GM18502 (cell line): ENCODE measurements at regions not wholly inside any gene's neighbourhood (a gene's known extent, or its start where the extent isn't known, plus 50 kb on each side); places are given as distances from the start of the nearest gene placed in this dataset.
"Not testable (repeated sequence)": the region's sequence is repeated elsewhere in the genome, so short reads cannot be mapped to it uniquely, and the experiment has no call there.

Experiments used
- ATAC-seq: cut with Tn5 transposase; IDR thresholded peaks from one replicate; pipeline ENCODE4 v1.9.1; 2021; ENCODE audit warnings: mild to moderate bottlenecking; ENCODE audit not compliant: unreplicated experiment, poor library complexity

DNA sequence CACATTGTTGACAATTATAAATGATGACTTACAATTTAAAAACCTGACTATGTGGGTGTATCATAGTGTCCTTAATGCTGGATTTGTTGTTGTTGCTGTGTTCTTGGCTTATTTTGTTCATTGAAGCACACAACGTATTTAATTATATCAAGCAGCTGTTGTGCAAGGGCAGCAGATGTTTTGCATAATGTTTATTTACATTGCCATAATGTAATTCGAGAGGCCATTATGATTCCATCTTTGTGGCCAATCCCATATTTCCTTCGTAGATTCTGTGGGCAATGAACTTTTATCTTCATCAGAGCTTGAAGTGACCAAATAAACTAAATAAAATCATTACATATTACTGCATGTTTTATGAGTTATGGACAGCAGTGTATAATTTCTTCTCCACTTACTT, 422.6 kb upstream of the GALNTL6 start:
- no peak for ATAC-seq

DNA sequence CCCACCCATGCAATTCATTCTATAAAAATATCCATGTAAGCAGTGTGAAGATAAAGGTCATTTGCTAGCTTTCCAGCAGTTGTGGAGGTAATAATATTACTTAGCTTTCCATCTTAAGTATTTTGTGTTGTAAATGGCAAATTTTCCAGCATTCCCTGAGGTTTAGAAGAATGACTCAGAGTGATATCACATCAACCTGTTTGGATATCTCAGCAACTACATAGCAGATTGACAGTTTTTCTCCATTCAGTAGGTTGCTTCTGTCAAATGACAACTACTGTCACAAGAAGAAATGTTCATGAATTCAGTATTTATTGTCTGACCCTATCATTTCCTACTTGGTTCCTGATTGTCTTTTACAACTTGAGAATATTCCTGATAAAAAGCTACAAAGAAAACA, 434.9 kb upstream of the GALNTL6 start:
- ATAC-seq, result no peak

DNA sequence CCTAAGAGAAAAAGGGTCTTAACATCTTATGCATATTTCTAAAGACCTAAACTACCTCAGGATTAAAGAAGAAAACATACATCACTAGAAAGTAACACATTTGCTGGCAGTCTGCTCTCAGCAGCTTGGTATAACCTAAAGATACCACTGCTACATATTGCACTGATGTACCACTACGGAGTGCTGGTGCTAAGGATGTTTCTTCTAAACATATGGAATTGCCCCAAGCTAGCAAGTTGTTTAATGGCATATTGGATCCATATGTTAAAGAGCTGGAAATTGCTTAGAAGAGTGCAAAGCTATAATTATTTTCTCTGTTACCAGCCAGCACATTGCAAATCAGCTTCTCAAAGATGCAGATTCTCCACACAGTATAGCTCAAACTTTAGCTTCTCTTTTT, 436.5 kb upstream of the GALNTL6 start:
- no peak for ATAC-seq

DNA sequence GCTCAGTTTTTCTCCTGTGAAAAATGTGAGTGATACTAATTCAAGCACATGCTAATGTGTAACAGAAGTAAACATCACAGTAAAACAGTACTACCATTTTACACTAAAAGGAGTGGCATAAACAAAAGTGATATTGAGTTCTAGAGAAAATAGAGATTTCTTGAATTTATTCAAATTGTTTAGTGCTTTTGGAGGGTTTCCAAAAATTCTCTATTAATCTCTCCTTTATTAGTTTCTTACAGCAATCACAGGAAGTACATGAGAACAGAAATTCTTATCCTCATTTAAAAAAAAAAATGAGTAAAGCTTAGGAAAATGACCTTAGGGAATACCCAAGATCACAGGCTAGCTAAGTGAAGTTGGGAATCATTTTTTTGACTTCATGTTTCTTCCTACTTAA, 459.7 kb upstream of the GALNTL6 start:
- no peak for ATAC-seq

DNA sequence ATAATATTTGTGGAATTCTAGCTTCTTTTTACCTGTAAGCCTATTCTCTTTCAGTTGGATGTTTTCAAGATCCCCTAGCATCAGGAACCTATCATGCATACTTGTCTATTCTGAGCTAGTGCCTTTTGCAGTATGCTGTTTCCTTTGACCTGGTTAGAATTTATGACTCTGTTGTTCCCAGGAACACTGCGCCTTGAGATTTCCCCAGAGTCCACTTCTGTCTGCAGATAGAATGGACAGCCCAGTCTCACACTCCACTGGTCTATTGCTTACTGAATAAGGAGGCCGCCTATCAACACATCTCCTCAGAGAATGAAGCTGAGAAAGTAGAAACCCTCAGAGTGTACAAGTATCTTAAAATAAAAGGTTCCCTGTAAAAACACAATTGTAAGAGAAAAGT, 465.1 kb upstream of the GALNTL6 start:
- no peak for ATAC-seq

DNA sequence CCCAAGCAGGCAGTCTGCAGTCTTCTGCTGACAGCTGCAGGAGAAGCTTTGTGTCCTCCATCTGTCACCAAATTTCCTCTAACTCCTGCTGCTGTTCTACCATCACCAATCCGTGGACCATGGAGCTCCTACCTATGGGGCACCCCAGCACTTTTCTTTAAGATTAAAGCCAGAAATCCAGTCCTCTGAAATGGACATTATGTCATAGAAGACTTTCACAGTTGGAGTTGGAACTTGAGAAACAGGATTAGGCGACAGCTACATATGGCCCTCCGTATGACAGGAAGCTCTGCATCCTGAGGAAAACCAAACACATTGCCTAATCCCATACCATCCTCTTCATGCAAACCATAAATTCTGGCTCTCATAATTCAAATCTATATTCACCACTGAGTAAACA, 470.6 kb upstream of the GALNTL6 start:
- no peak for ATAC-seq

DNA sequence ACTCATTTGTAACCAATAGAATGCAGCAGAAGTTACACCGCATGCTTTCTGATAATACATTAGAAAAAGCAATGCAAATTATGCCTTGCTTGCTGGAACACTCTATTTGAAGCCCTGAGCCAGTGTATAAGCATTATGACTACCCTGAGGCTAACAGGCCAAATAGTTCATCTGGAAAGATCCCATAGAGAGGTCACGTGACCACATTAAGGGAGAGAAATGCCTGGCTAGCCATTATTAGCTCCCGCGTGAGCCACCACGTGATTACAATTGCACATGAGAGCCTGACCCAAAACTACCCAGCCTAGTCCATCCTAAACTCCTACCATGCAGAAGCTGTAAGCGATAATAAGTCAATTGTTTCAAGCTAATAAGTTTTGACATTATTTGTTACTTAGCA, 472.9 kb upstream of the GALNTL6 start:
- ATAC-seq, result no peak

DNA sequence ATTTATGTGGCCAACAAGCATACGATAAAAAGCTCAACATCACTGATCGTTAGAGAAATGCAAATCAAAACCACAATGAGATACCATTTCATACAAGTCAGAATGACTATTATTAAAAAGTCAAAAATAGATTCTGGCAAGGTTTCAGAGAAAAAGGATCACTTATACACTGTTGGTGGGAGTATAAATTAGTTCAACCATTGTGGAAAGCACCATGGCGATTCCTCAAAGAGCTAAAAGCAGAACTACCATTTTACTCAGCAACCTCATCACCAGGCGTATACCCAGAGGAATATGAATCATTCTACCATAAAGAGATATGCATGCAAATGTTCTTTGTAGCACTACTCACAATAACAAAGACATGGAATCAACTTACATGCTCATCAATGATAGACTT, 478.7 kb upstream of the GALNTL6 start:
- peak; percentile 92 for ATAC-seq

DNA sequence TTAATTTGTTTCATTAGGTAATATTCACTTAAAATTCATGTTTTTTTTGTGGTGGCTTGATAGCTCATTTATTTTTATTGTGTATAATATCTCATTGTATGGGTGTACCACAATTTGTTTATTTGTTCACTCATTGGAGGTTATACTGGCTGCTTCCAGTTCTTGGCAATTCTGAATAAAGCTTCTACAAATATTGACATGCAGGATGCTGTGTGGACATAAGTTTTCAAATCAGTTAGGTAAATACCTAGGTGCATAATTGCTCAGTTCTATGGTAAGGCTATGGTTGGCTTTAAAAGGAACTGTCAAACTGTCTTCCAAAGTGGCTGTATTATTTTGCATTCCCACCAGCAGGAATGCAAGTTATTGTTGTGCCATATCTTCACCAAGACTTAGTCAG, 504.5 kb upstream of the GALNTL6 start:
- ATAC-seq, result no peak

DNA sequence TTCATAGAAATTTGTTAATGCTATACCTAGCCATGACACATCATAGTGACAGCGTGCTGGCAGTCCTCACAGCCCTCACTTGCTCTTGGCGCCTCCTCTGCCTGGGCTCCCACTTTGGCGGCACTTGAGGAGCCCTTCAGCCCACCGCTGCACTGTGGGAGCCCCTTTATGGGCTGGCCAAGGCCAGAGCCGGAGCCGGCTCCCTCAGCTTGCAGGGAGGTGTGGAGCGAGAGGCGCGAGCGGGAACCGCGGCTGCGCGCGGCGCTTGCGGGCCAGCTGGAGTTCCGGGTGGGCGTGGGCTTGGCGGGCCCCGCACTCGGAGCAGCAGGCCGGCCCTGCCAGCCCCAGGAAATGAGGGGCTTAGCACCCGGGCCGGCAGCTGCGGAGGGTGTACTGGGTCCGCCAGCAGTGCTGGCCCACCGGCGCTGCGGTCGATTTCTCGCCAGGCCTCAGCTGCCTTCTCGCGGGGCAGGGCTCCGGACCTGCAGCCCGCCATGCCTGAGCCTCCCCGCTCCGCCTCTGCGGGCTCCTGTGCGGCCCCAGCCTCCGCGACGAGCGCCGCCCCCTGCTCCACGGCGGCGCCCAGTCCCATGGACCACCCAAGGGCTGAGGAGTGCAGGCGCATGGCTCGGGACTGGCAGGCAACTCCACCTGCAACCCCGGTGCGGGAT, 515.0 kb upstream of the GALNTL6 start:
- ATAC-seq, result not testable (repeated sequence)

DNA sequence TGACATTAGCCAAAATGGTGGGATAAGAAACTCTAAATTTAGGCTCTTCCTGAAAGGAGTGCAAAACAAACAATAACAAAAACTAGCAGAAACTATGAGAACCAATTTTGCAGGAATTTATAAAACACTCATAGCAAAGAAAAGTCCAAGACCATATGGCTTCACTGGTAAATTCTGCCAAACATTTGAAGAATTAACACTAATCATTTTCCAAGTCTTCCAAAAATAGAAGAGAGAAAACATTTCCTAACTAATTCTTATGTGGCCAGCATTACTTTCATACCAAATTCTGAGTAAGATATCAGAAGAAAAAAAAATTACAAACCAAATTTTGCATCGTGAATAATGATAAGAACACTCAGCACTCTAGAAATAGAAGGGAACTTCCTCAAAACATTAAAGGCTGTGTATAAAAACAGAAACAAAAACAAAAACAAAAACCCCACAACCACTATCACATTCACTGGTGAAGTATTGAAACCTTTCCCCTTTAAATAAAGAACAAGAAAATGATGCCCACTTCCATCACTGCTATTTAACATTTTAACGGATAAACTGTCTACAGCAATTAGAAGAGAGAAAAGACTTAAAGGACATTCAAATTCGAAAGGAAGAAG, 524.3 kb upstream of the GALNTL6 start:
- ATAC-seq, result peak; percentile 63

DNA sequence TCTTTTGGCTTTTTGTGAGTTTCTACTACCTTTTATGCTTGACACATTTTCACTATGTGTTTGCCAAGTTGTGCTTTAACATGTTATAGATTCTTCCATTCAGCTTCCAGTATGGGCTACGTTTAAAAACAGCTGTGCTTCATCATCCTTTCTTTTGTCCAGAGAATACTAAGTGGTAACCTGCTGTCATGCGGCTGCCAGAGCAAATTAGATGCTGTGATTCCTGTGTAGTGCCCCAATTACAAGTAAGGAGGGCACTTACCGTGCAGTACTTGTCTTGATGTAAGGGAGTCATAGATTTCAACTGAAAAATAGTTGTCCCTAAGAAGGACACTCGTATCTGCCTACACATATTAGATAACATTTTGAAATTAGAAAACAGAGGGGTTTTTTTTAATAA, 531.8 kb upstream of the GALNTL6 start:
- no peak for ATAC-seq

DNA sequence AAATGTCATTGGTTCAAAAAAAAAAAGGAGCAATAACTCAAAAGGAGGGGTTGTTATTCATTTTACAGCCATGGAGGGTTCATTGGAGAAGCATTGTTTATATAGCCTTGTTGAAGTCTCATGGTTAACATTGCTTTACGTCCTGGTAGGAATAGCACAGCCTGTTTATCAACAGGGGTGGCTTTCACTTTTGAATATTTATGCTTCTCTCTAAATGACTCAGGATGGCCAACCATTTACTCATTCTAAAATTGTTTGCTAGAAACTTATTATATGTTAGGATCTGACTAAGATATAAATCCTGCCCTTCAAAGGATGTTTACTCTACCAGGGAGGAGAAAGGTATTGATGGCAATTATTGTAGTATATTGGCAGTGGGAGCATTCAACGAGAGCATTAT, 534.1 kb upstream of the GALNTL6 start:
- ATAC-seq, result no peak

DNA sequence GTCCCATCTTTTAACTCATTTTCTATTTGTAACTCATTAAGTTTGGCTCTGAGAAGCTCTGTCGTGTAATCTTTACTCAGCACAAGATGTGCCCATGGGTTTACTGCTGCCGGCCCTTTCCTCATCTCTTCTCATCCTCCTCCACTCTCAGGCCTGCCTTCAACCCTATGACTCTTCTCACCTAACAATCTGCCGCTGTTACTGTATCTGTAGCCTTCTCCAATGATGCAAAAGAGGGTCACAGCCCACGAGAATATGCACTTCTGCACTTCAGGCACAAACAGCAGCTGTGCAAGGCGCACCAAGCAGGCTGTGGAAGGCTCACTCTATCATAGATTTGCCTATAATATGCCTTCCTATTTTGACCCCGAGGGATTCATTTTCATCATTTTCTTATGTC, 546.5 kb upstream of the GALNTL6 start:
- ATAC-seq, result no peak

DNA sequence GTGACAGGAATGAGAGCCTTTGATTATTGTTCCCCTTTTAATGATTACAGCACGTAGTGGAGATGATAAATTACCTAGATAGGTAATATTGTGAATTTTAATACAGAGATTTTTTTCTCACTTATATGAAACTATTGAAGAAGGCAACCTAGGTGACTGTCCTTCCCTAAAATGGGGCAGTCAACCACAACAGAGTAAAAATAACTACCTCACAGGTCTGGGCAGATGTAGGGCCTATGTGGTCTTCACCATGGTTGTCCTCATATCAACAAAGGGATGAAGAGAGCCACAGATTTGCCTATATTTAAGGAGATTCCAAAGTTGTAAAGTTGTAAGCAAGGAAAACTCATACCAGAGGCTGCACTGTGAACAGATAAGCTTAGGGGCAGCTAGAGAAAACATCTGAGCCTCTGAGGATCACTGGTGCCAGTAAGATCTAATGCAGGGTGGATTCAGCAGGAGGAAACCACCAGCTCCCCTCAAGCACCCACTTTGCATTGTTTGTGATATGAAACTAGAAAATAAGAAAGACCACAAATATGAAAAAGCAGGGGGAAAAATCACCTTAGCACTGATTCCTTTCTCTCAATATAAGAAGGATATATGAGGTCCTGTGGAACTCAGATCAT, 547.9 kb upstream of the GALNTL6 start:
- ATAC-seq, result no peak

DNA sequence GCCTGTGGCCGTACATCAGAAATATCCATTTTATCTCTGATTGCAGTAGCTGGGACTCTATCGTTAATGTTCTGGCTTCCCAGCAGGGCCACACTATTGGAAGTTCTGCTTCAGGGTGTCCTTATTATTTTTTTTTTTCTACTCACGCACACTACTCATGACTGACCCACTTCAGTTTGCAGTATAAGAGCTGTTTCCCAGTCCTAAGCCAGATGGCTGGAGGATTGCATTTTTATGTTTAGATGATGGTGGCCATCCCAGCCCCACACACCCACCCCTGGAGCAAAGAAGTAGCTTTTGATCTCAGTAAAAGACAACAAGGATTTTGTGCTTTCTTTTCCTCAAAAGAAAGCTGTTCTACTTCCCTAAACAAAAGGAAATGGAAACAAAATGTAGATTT, 557.0 kb upstream of the GALNTL6 start:
- no peak for ATAC-seq

DNA sequence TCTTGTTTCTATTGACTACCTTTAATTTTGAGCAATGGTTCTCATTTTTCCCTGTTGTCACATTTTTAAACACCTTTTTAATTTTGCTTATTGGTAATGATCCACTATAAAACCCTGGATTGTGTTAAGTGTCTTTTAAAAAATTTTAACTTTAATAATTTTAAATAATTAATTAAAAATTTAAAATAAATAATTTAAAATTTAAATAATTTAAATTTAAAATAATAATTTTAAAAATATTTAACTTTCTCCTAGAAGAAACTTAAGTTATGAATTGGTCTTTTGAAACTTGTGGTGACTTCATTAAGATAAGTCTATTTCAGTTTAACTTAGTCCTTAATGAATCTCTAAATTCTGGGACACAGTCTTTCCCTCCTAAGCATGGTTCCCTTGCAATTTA, 566.3 kb upstream of the GALNTL6 start:
- ATAC-seq, result no peak

DNA sequence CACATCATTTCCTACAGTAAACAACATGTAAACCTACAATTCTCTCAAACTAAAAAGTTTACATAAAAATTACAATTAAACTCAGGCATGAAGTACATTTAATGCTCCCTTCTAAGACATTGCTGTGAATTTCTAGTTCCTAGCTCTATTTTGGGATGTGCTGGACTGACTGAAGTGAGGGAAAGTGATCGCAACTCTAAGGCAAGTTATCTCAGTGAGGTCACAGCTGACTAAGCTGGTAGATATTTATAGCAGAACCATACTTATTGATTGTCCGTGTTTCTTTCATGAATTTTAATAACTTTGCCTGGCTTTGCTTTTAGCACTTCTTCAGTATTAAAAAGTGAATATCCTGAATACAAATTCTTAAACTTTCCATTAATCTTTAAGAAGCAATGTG, 570.4 kb upstream of the GALNTL6 start:
- no peak for ATAC-seq

DNA sequence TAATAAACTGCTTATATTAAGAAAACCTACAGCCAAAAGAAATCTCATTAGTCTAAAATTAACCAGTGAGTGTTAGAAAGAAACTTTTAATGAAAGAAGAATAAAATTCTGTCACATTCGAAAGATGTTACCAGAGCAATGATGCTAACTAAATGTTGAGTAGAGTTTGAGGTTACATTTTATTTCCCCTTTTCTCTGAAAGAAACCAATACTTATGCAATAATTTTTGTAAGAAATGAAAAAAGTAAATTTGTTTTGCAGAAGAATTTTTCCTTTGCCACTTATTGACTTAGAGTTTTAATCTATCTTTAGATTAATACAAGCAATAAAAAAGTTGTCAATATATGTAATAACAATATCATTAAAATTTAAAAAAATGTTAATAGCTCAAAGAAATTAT, 574.0 kb upstream of the GALNTL6 start:
- ATAC-seq, result no peak

DNA sequence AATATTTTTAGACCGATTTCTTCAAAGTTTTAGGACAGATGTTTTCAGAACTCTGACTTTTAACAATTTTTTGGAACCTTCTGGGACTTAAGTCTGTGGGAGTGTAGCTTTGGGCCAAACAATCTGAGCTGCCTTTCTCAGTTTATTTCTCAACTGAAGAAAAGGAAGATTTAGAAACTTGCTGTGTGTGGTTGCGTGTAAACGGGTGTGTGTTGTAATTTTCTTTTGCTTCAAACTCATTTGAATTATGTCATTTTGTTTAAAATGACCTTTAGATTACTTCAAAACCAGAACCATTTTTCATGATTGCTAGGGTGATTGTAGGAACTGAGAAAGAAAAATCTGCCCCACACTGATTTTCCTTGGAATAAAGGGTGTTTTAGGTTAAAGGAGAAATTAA, 577.7 kb upstream of the GALNTL6 start:
- no peak for ATAC-seq

DNA sequence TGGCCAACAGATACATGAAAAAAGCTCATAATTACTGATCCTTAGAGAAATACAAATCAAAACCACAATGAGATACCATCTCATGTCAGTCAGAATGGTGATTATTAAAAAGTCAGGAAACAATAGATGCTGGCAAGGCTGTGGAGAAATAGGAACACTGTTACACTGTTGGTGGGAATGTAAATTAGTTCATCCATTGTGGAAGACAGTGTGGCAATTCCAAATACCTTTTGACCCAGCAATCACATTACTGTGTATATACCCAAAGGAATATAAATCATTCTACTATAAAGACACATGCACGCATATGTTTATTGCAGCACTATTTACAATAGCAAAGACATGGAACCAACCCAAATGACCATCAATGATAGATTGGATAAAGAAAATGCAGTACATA, 583.9 kb upstream of the GALNTL6 start:
- not testable (repeated sequence) for ATAC-seq

DNA sequence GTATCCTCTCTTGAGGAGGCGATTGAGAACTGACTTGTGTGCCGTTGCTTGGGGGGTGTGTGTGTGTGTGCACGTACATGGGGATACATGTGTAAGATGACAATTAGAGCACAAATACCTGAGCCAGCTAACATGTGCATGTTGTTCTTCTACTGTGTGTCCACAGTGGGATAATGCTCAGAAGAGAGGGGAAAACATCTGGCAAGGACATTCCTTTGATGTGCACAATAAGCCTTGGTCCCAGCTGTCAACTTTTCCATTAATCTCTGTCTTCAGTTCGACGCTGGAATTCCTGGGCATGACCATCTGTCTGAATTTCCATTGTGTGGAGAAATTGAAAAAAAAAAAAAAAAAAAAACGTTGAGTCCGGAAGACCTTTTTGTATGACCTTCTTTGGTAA, 592.0 kb upstream of the GALNTL6 start:
- ATAC-seq, result no peak
